HCT116 (cell line): ENCODE measurements at regions not wholly inside any gene's neighbourhood (a gene's known extent, or its start where the extent isn't known, plus 50 kb on each side); places are given as distances from the start of the nearest gene placed in this dataset.

ENCODE experiments used
- ATAC-seq: fragments of 200-7000 bp; cut with Tn5 transposase; 2 replicates; pipeline ENCODE4 v1.9.1; 2020; ENCODE audit warnings: mild to moderate bottlenecking, moderate library complexity
- BruUV-seq: library from RNA; stranded (reverse); fragments of 400-500 nt; replicated peaks from 2 replicates; lab custom pipeline; 2021; lab: Mats Ljungman, UMichigan
- CTCF ChIA-PET: fragments of 300-600 bp; sonication (Branson Sonifier 250); formaldehyde crosslinking; loops from one replicate; lab custom pipeline; 2021; ENCODE audit warnings: antibody characterized with exemption; lab: Charles Lee
- POLR2A ChIA-PET: fragments of 300-600, 350-600 bp; sonication (Branson Sonifier 250); formaldehyde crosslinking; loops from one replicate; lab custom pipeline; 2021; ENCODE audit warnings: antibody characterized with exemption; lab: Charles Lee
- RAD21 ChIA-PET, 2 experiments: fragments of 300-600 bp; sonication (Branson Sonifier 250); formaldehyde crosslinking; loops; one replicate each; lab custom pipeline; 2023; ENCODE audit warnings: low total read pairs in 2 of 2; ENCODE audit not compliant: uncharacterized antibody in 2 of 2, unreplicated experiment in 2 of 2, low non-redundant PET in 1 of 2; lab: Charles Lee
- DNase-seq: peaks from one replicate; pipeline ENCODE4 v3.0.0-alpha.2; 2010; ENCODE audit warnings: low read depth, low spot score
- H2AFZ ChIP-seq: fragments of 200-600 bp; shearing (Covaris generic), sonication (generic); 2 replicates; pipeline ENCODE4 v1.6.1; 2017; ENCODE audit warnings: low read depth, mixed run types, mixed read lengths, antibody characterized with exemption, low read length; ENCODE audit not compliant: poor library complexity, severe bottlenecking
- H3K27ac ChIP-seq: 2 replicates; pipeline ENCODE4 v1.5.1; 2012; ENCODE audit warnings: low read depth, low read length
- H3K27me3 ChIP-seq: fragments of 200-600 bp; sonication (generic); 2 replicates; pipeline ENCODE4 v1.6.1; 2016; ENCODE audit warnings: mixed run types, low read length, mixed read lengths; ENCODE audit not compliant: insufficient read depth
- H3K36me3 ChIP-seq, 2 experiments: fragments of 200-500 bp in 1 of 2; fragments of 200-600 bp in 1 of 2; sonication (Bioruptor generic) in 1 of 2; sonication (generic) in 1 of 2; 2 replicates each; pipeline versions ENCODE4 v1.5.1 to v1.6.1; 2014 to 2016; ENCODE audit warnings: low read length in 2 of 2, inconsistent platforms in 1 of 2, mixed read lengths in 1 of 2, mixed run types in 1 of 2; ENCODE audit not compliant: insufficient read depth in 2 of 2, control insufficient read depth in 1 of 2
- H3K4me1 ChIP-seq, 2 experiments: fragments of 200-600 bp in 1 of 2; sonication (generic) in 1 of 2; 2 replicates each; pipeline versions ENCODE4 v1.5.1 to v1.6.1; 2012 to 2017; ENCODE audit warnings: low read length in 2 of 2, inconsistent platforms in 1 of 2, mild to moderate bottlenecking in 1 of 2, mixed read lengths in 1 of 2, mixed run types in 1 of 2, moderate library complexity in 1 of 2; ENCODE audit not compliant: insufficient read depth in 2 of 2, control insufficient read depth in 1 of 2
- H3K4me2 ChIP-seq: fragments of 200-600 bp; sonication (generic); 2 replicates; pipeline ENCODE4 v1.6.1; 2017; ENCODE audit warnings: mixed run types, low read length, mixed read lengths
- H3K4me3 ChIP-seq, 2 experiments: fragments of 200-600 bp in 1 of 2; sonication (generic) in 1 of 2; replicated peaks in 1 of 2; 2 replicates each; pipeline ENCODE4 v1.5.1; 2011 to 2016; ENCODE audit warnings: low read length in 2 of 2, control low read depth in 1 of 2, low read depth in 1 of 2, mild to moderate bottlenecking in 1 of 2, mixed read lengths in 1 of 2, mixed run types in 1 of 2
- H3K79me2 ChIP-seq: fragments of 200-600 bp; sonication (generic); 2 replicates; pipeline ENCODE4 v1.6.1; 2017; ENCODE audit warnings: mild to moderate bottlenecking, mixed run types, low read length, moderate library complexity, mixed read lengths; ENCODE audit not compliant: insufficient read depth
- H3K9ac ChIP-seq: fragments of 200-600 bp; sonication (generic); 2 replicates; pipeline ENCODE4 v1.6.1; 2016; ENCODE audit warnings: low read length, mixed read lengths
- H3K9me2 ChIP-seq: fragments of 200-600 bp; sonication (generic), shearing (Covaris generic); 2 replicates; pipeline ENCODE4 v1.6.1; 2017; ENCODE audit warnings: mixed run types, mild to moderate bottlenecking, moderate library complexity; ENCODE audit not compliant: insufficient read depth
- H3K9me3 ChIP-seq, 2 experiments: fragments of 200-500 bp in 1 of 2; fragments of 200-600 bp in 1 of 2; sonication (Bioruptor generic) in 1 of 2; sonication (generic) in 1 of 2; 2 replicates each; pipeline ENCODE4 v1.6.1; 2014 to 2017; ENCODE audit warnings: low read length in 2 of 2, mixed read lengths in 2 of 2, inconsistent platforms in 1 of 2, low read depth in 1 of 2, mild to moderate bottlenecking in 1 of 2, mixed run types in 1 of 2, moderate library complexity in 1 of 2; ENCODE audit not compliant: control insufficient read depth in 1 of 2, insufficient read depth in 1 of 2
- H4K20me1 ChIP-seq: fragments of 200-600 bp; sonication (generic), shearing (Covaris generic); 2 replicates; pipeline ENCODE4 v1.6.1; 2017; ENCODE audit warnings: mixed run types, mild to moderate bottlenecking, moderate library complexity; ENCODE audit not compliant: insufficient read depth
- CEBPB ChIP-seq: IDR thresholded peaks from 2 replicates; pipeline ENCODE4 v1.6.1; 2012; ENCODE audit warnings: low read depth
- EGR1 ChIP-seq: IDR thresholded peaks from 2 replicates; pipeline ENCODE4 v1.6.1; 2012; ENCODE audit warnings: low read depth
- ELF1 ChIP-seq: IDR thresholded peaks from 2 replicates; pipeline ENCODE4 v1.6.1; 2012; ENCODE audit warnings: low read depth, borderline replicate concordance
- EZH2phosphoT487 ChIP-seq: fragments of 200-600 bp; IDR thresholded peaks from 2 replicates; pipeline ENCODE4 v1.6.1; 2018; ENCODE audit warnings: antibody characterized with exemption, borderline replicate concordance
- POLR2A ChIP-seq: IDR thresholded peaks from 2 replicates; pipeline ENCODE4 v1.7.0; 2011; ENCODE audit warnings: borderline replicate concordance; ENCODE audit not compliant: insufficient read depth, insufficient read length; ENCODE audit errors: extremely low read depth
- POLR2AphosphoS5 ChIP-seq: IDR thresholded peaks from 2 replicates; pipeline ENCODE4 v1.6.1; 2011; ENCODE audit warnings: mild to moderate bottlenecking, low read depth, low read length, moderate library complexity
- RAD21 ChIP-seq: IDR thresholded peaks from 2 replicates; pipeline ENCODE4 v1.6.1; 2012; ENCODE audit warnings: low read depth, mild to moderate bottlenecking
- TCF7L2 ChIP-seq: IDR thresholded peaks from 2 replicates; pipeline ENCODE4 v1.7.0; 2011; ENCODE audit warnings: borderline replicate concordance, inconsistent platforms; ENCODE audit not compliant: insufficient read depth, insufficient read length; ENCODE audit errors: extremely low read depth
- YY1 ChIP-seq: IDR thresholded peaks from 2 replicates; pipeline ENCODE4 v1.6.1; 2011; ENCODE audit warnings: low read length, low read depth, moderate library complexity, mild to moderate bottlenecking; ENCODE audit not compliant: insufficient replicate concordance; ENCODE audit errors: extremely low read depth
- ZBTB33 ChIP-seq: IDR thresholded peaks from 2 replicates; pipeline ENCODE4 v1.6.1; 2011; ENCODE audit warnings: mild to moderate bottlenecking, low read length, moderate library complexity; ENCODE audit not compliant: insufficient replicate concordance; ENCODE audit errors: extremely low read depth
- ZNF274 ChIP-seq: fragments of 200-500 bp; sonication (Bioruptor generic); IDR thresholded peaks from 2 replicates; pipeline ENCODE4 v1.6.1; 2014; ENCODE audit warnings: mild to moderate bottlenecking, low read depth, low read length, inconsistent platforms
- intact Hi-C: fragments of 100-400 bp; cut with micrococcal nuclease; formaldehyde crosslinking; loops from 2 replicates; pipeline ENCODE4 v1.10.0; 2022
- TF ChIP-seq, protein P1 (sequence below): IDR thresholded peaks from 2 replicates; pipeline ENCODE4 v1.6.1; 2012
- TF ChIP-seq, protein P2 (sequence below): IDR thresholded peaks from 2 replicates; pipeline ENCODE4 v1.6.1; 2012; ENCODE audit warnings: low read depth

DNA sequence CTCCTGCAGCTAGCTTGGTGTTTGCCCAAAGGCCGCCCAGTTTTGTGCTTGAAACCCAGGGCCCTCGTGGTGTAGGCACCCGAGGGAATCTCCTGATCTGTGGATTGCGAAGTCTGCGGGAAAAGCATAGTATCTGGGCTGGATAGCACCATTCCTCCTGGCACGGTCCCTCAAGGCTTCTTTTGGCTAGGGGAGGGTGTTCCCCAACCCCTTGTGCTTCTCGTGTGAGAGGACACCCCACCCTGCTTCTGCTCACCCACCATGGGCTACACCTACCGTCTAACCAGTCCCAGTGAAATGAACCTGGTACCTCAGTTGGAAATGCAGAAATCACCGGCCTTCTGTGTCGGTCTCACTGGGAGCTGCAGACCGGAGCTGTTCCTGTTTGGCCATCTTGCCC, 403.5 kb downstream of the USP25 start:
- H2AFZ ChIP-seq: no peak overlapping the region
- TF ChIP-seq TCF7L2: no peak
- TF ChIP-seq ELF1: no peak
- TF ChIP-seq, protein P1, sequence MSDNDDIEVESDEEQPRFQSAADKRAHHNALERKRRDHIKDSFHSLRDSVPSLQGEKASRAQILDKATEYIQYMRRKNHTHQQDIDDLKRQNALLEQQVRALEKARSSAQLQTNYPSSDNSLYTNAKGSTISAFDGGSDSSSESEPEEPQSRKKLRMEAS: no peak
- no peak for TF ChIP-seq RAD21
- TF ChIP-seq ZBTB33: no peak
- no peak for TF ChIP-seq POLR2AphosphoS5
- TF ChIP-seq EGR1: no peak

GRCh38 chr21:16134134-16134533, 404.4 kb downstream of the USP25 start:
- ChIA-PET CTCF (no interaction called here), POLR2A (no interaction called here), RAD21 (no interaction called here)
- ATAC-seq: no peak
- H3K36me3 ChIP-seq: no peaks in the 10 kb centered on the region
- H3K27ac ChIP-seq: no peak overlapping the region
- H2AFZ ChIP-seq: no peak overlapping the region
- H3K9ac ChIP-seq: no peak overlapping the region
- H3K4me3 ChIP-seq: no peak overlapping the region
- H3K9me2 ChIP-seq: no peaks in the 10 kb centered on the region
- no peaks in the 10 kb centered on the region for H4K20me1 ChIP-seq
- H3K4me2 ChIP-seq: no peak overlapping the region
- no peaks in the 10 kb centered on the region for H3K4me1 ChIP-seq
- peaks cover 0 to 12% of the 10 kb centered on the region in 2 experiments; a peak in 1 of 4 replicates for H3K9me3 ChIP-seq
- intact Hi-C loops: no loop called here
- H3K27me3 ChIP-seq: no peaks in the 10 kb centered on the region
- no peaks in the 10 kb centered on the region for H3K79me2 ChIP-seq
- DNase-seq: no peak
- TF ChIP-seq YY1 (no peak), ZNF274 (no peak), TCF7L2 (no peak), EZH2phosphoT487 (no peak), POLR2A (no peak), CEBPB (no peak)
- TF ChIP-seq, protein P2, sequence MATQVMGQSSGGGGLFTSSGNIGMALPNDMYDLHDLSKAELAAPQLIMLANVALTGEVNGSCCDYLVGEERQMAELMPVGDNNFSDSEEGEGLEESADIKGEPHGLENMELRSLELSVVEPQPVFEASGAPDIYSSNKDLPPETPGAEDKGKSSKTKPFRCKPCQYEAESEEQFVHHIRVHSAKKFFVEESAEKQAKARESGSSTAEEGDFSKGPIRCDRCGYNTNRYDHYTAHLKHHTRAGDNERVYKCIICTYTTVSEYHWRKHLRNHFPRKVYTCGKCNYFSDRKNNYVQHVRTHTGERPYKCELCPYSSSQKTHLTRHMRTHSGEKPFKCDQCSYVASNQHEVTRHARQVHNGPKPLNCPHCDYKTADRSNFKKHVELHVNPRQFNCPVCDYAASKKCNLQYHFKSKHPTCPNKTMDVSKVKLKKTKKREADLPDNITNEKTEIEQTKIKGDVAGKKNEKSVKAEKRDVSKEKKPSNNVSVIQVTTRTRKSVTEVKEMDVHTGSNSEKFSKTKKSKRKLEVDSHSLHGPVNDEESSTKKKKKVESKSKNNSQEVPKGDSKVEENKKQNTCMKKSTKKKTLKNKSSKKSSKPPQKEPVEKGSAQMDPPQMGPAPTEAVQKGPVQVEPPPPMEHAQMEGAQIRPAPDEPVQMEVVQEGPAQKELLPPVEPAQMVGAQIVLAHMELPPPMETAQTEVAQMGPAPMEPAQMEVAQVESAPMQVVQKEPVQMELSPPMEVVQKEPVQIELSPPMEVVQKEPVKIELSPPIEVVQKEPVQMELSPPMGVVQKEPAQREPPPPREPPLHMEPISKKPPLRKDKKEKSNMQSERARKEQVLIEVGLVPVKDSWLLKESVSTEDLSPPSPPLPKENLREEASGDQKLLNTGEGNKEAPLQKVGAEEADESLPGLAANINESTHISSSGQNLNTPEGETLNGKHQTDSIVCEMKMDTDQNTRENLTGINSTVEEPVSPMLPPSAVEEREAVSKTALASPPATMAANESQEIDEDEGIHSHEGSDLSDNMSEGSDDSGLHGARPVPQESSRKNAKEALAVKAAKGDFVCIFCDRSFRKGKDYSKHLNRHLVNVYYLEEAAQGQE: no peak
- BruUV-seq: no TSS peak

More for the DNA sequence above, 403.5 kb downstream of the USP25 start:
- Histone ChIP-seq H3K9me3 (peaks cover 0 to 12% of the 10 kb centered on the region in 2 experiments; a peak in 1 of 4 replicates), H3K4me1 (no peaks in the 10 kb centered on the region), H3K9ac (no peak overlapping the region), H3K27ac (no peak overlapping the region), H3K4me3 (no peak overlapping the region), H3K9me2 (no peaks in the 10 kb centered on the region), H4K20me1 (no peaks in the 10 kb centered on the region), H3K27me3 (no peaks in the 10 kb centered on the region), H3K4me2 (no peak overlapping the region), H3K79me2 (no peaks in the 10 kb centered on the region), H3K36me3 (no peaks in the 10 kb centered on the region)
- RAD21 ChIA-PET: no interaction called here
- no peak for ATAC-seq
- no peak for DNase-seq
- no TSS peak for BruUV-seq
- CTCF ChIA-PET: no interaction called here
- POLR2A ChIA-PET: no interaction called here
- intact Hi-C loops: no loop called here
